ENCODE measurements at regions not wholly inside any gene's neighbourhood (a gene's known extent, or its start where the extent isn't known, plus 50 kb on each side); places are given as distances from the start of the nearest gene placed in this dataset.

DNA sequence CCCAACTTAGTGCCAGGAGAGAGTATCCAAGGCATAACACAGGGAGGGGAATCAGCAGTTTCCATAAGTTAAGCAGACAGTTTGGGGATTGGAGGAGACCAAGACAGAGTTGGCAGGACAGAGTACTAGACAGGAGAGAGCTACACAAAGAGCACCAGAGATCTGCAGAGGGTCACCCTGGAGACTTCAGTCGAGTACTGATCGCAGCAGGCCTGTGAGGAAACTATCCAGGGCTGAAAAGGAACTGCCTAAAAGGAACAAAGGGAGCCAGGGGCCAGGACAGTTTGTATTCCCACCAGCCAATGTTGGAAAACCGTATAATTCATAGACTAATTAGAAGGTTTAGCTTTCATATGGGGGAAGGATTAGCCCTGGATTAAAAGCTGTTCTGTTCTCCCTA lies 80.6 kb upstream of the ENPP6 start:
- Histone ChIP-seq H3K27me3 (no peaks in the 10 kb centered on the region), H3K9me3 (no peaks in the 10 kb centered on the region), H3K4me1 (no peaks in the 10 kb centered on the region), H3K4me3 (no peak overlapping the region), H3K36me3 (no peaks in the 10 kb centered on the region), H3K27ac (no peak overlapping the region)
- no peak for DNase-seq
- no peak for TF ChIP-seq POLR2A (IDR thresholded peaks at IDR 0.05)
- TF ChIP-seq, protein P1, sequence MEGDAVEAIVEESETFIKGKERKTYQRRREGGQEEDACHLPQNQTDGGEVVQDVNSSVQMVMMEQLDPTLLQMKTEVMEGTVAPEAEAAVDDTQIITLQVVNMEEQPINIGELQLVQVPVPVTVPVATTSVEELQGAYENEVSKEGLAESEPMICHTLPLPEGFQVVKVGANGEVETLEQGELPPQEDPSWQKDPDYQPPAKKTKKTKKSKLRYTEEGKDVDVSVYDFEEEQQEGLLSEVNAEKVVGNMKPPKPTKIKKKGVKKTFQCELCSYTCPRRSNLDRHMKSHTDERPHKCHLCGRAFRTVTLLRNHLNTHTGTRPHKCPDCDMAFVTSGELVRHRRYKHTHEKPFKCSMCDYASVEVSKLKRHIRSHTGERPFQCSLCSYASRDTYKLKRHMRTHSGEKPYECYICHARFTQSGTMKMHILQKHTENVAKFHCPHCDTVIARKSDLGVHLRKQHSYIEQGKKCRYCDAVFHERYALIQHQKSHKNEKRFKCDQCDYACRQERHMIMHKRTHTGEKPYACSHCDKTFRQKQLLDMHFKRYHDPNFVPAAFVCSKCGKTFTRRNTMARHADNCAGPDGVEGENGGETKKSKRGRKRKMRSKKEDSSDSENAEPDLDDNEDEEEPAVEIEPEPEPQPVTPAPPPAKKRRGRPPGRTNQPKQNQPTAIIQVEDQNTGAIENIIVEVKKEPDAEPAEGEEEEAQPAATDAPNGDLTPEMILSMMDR (IDR thresholded peaks at IDR 0.05), result no peak
- TF ChIP-seq POLR2AphosphoS5 (IDR thresholded peaks at IDR 0.05), result no peak
- TF ChIP-seq EP300 (IDR thresholded peaks at IDR 0.05), result no peak
- 81 to 94% methylated on average over 3 of the region's 3 CpGs for WGBS, 2 donors
- intact Hi-C loops (cut with DNase I), result no loop called here

DNA sequence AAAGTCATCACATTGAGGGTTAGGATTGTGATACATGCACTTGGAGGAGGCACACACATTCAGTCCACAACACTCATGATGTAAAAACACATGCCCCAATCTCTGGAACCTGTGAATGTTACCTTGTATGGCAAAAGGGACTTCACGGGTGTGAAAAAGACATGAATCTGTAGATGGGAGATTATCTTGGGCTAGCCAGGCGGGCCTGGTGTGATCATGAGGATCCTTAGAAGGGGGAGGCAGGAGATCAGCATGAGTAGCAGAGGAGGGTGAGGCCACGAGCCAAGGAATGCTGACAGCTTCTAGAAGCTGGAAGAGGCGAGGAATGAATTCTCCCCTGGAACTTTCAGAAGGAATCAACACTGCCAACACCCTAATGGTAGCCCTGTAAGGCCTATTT lies 77.5 kb upstream of the ENPP6 start:
- TF ChIP-seq POLR2A (IDR thresholded peaks at IDR 0.05) (no peak), POLR2AphosphoS5 (IDR thresholded peaks at IDR 0.05) (no peak), EP300 (IDR thresholded peaks at IDR 0.05) (no peak)
- TF ChIP-seq, protein P1 (IDR thresholded peaks at IDR 0.05), result no peak
- no peaks in the 10 kb centered on the region for H3K9me3 ChIP-seq
- H3K36me3 ChIP-seq, result no peaks in the 10 kb centered on the region
- no peak overlapping the region for H3K4me3 ChIP-seq
- H3K4me1 ChIP-seq, result no peaks in the 10 kb centered on the region
- DNase-seq, result no peak
- intact Hi-C loops (cut with DNase I), result no loop called here
- no peak overlapping the region for H3K27ac ChIP-seq
- no peaks in the 10 kb centered on the region for H3K27me3 ChIP-seq
- WGBS, 2 donors, result 94 to 97% methylated on average over 4 of the region's 4 CpGs

DNA sequence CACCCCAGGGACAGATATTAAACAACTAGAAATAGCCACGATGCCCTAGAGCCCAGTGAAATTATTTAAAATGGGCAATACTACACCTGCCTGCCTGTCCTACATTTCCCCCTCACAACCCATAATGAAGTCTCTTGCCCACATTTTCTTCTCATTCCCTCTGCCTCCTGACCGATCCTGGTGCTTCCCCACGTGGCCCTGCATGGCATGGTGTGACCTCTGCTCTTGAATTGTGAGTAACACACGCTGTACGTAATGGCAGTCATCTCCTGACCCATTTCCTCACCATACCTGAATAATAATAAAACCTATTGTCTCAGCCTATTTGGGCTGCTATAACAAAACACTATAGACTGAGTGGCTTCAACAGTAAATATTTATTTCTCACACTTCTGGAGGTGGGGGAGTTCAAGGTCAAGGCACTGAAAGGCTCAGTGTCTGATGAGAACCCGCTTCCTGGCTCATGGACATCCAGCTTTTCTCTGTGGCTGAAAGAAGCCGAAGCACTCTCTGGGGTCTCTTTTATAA lies 77.0 kb upstream of the ENPP6 start:
- intact Hi-C loops (cut with DNase I), result no loop called here
- no peaks in the 10 kb centered on the region for H3K9me3 ChIP-seq
- H3K27me3 ChIP-seq, result no peaks in the 10 kb centered on the region
- no peaks in the 10 kb centered on the region for H3K4me1 ChIP-seq
- no peaks in the 10 kb centered on the region for H3K36me3 ChIP-seq
- no peak for DNase-seq
- WGBS, 2 donors, result 93% methylated on average over 7 of the region's 7 CpGs
- H3K27ac ChIP-seq, result no peak overlapping the region
- no peak overlapping the region for H3K4me3 ChIP-seq
- TF ChIP-seq, protein P1 (IDR thresholded peaks at IDR 0.05), result no peak
- no peak for TF ChIP-seq POLR2A (IDR thresholded peaks at IDR 0.05)

DNA sequence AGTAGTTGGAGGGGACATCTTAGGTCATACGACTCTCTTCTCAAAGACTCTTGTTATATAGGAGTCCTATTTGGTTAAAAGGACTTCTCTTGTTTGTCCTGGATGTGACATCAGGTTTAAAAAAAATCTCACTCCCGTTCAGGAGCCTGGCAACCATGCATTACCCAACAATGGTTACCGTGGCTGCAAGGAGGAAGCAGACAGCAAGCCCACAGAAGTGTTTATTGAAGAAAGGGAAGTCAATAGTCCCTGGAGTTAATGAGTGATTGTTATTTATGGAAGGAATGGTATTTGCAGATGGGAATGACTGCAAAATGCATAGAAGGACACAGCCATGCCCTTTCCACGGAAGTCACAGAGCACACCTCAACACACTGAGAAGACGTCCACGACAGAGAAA lies 75.9 kb upstream of the ENPP6 start:
- 8 to 37% methylated on average over 6 of the region's 6 CpGs for WGBS, 2 donors
- TF ChIP-seq EP300 (IDR thresholded peaks at IDR 0.05) (no peak), POLR2A (IDR thresholded peaks at IDR 0.05) (no peak), POLR2AphosphoS5 (IDR thresholded peaks at IDR 0.05) (no peak)
- TF ChIP-seq, protein P1 (IDR thresholded peaks at IDR 0.05), result no peak
- H3K27me3 ChIP-seq, result no peaks in the 10 kb centered on the region
- H3K9me3 ChIP-seq, result no peaks in the 10 kb centered on the region
- no peaks in the 10 kb centered on the region for H3K36me3 ChIP-seq
- no peak for DNase-seq
- no peak overlapping the region for H3K27ac ChIP-seq
- no peaks in the 10 kb centered on the region for H3K4me1 ChIP-seq
- H3K4me3 ChIP-seq, result no peak overlapping the region
- intact Hi-C loops (cut with DNase I), result no loop called here

DNA sequence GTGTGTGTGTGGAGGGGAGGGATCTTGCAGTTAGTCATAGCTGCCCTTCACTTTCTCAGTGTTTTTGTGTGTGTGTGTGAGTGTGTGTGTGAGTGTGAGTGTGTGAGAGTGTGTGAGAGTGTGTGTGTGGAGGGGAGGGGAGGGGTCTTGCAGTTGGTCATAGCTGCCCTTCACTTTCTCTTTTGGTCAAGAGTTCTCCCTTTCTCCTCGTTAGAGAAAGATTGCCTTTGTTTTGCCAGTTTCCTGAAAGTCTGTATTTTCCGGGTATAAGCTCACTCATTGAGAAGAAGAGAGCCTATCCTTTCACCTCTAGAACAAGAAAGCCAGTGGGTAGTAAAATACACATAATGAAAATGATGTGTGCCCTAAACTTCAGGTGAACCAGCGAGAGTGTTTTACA lies 75.2 kb upstream of the ENPP6 start:
- Histone ChIP-seq H3K27me3 (no peaks in the 10 kb centered on the region), H3K27ac (no peak overlapping the region), H3K4me3 (no peak overlapping the region), H3K9me3 (no peaks in the 10 kb centered on the region), H3K36me3 (no peaks in the 10 kb centered on the region), H3K4me1 (peaks cover 0 to 4% (median 1%) of the 10 kb centered on the region in 4 donors)
- intact Hi-C loops (cut with DNase I), result no loop called here
- TF ChIP-seq, protein P1 (IDR thresholded peaks at IDR 0.05), result no peak
- TF ChIP-seq POLR2A (IDR thresholded peaks at IDR 0.05), result no peak
- no peak for TF ChIP-seq POLR2AphosphoS5 (IDR thresholded peaks at IDR 0.05)
- no peak for TF ChIP-seq EP300 (IDR thresholded peaks at IDR 0.05)
- 10 to 60% methylated on average over 3 of the region's 3 CpGs for whole genome bisulfite sequencing, 2 donors
- no peak for DNase-seq
